HG03045 (cell line): ENCODE measurements at regions not wholly inside any gene's neighbourhood (a gene's known extent, or its start where the extent isn't known, plus 50 kb on each side); places are given as distances from the start of the nearest gene placed in this dataset.
A peak's percentile ranks its signal among the peaks of the same experiment; 100 is the strongest.
"Not testable (repeated sequence)": the region's sequence is repeated elsewhere in the genome, so short reads cannot be mapped to it uniquely, and the experiment has no call there.

ENCODE experiments used
- ATAC-seq: cut with Tn5 transposase; IDR thresholded peaks from one replicate; pipeline ENCODE4 v1.9.1; 2021; ENCODE audit warnings: mild to moderate bottlenecking, moderate library complexity; ENCODE audit not compliant: unreplicated experiment

- no peak for ATAC-seq
Observed at GRCh38 chr6:63476302-63476701, 96.0 kb upstream of the LOC128125822 start.

- no peak for ATAC-seq
Observed at GRCh38 chr6:63477422-63478040, 94.7 kb upstream of the LOC128125822 start.

GRCh38 chr6:63478734-63479133 lies 93.5 kb upstream of the LOC128125822 start:
- ATAC-seq, result no peak

- no peak for ATAC-seq
Observed at GRCh38 chr6:63486196-63486595, 86.1 kb upstream of the LOC128125822 start.

- no peak for ATAC-seq
Observed at GRCh38 chr6:63487103-63487813, 85.0 kb upstream of the LOC128125822 start.

DNA sequence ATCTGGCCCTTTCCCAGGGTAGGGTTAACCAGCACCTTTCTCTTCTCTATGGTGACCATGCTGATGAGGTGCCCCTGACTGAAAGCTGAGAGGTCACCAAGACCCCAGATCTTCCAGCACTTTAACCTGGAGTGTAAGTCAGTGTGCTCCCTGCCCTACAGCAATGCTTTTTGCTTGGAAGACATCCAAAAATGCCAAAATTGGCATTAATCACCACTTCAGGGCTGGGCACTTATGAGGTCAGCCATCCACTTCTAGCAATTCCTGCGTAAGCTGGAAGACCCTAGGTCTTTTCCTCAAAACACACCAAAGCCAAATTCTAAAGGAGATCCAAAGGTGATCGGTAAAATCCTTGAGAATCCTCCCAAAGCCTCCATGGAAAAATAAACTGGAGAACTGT lies 81.2 kb upstream of the LOC128125822 start:
- no peak for ATAC-seq

GRCh38 chr6:63492476-63492875 lies 79.8 kb upstream of the LOC128125822 start:
- no peak for ATAC-seq

DNA sequence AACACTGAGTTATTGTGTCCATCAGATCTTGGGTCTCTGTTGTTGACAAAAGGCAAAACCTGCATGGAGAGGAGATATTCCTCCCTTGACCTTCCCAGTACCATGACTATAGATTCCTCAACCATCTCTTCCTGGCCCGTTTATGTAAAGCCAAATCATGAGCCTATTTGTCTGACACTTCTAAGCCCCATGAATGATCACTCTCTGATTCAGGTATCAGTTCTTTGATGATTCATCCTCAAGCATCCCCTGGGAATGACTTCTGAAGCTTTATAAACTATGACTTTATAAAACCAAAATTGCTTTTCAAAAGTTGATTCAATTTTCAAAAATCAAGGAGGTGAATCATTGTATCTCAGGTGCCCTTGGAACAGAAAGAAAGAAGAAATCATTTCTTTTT lies 78.7 kb upstream of the LOC128125822 start:
- no peak for ATAC-seq

DNA sequence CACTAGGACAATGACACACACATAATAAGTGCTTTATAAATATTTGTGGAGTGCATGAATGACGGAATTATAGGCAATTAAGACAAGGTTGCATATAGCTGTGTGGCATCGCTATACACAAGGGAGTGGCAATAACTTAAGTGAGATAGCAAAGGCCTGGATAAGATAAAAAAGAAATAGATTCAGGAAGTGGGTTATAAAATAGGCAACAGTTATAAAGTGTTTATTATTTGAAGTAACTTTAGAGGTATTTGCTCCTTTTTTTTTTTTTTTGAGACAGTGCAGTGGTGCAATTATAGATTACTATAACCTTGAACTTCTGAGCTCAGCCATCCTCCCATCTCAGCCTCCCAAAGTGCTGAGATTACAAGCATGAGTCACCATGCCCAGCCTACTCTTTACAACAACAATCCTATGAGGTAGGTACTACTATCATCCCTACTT lies 75.9 kb upstream of the LOC128125822 start:
- ATAC-seq, result no peak

GRCh38 chr6:63502156-63502555 lies 70.1 kb upstream of the LOC128125822 start:
- no peak for ATAC-seq

DNA sequence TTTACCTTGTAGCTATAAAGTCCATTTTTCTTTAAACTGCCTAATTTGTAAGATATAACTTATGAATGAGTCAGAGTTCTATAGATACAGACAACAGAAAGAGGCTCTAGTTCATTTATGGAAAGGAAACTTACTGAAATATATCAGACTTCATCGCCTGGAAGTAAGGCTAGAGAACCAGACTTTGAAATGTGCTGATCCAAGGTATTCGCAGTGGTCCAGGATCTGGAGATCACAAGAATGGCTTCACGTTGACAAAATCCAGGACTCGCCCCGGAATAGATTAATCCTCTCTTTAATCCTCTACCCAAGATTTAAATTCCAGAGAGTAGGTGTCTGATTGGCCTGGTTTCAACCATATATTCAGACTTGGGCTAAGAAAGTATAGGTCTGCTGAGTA lies 69.1 kb upstream of the LOC128125822 start:
- no peak for ATAC-seq

DNA sequence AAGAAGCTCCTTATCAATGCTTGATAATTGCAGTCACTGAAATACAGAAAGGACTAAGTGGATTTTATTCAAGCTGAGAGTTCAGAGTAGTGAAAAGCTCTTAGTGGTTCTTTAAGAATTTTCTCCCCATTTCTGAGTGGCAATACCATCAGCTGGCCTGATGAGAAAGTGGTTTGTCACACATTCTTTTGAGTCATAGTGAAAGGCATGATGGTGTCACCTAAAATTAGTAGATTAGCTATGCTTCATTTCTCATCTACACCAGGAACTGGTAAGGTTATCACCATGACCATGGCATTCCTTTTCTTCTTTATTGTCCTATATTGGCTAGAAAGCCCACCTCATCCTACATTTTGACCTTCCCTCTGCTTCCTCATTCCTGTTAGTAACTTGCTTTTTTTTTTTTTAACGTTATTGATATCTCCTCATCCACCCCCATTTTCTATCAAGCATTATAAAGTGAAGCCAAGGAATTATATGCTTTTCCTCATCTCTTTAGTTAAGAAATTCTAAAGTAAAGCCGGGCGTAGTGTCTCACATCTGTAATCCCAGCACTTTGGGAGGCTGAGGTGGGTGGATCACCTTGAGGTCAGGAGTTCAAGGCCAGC lies 67.4 kb upstream of the LOC128125822 start:
- ATAC-seq, result peak; percentile 98

DNA sequence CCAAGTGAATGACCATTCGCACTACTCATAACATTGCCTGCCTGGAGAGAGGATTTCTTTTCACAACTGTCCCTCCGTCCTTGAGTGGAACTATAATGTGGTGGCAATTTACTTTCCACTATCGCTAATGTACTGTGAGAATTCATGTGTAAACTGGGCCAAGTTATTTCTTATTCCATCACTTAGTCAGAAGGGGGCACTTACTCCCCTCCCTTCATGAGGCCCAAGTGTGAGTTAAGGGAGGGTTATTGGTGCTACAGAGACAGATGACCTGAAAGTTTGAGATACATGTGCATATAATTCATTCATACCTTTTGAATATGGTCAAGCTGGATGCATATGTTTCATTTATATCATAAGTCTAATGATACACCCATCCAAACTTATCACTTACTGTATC lies 65.2 kb upstream of the LOC128125822 start:
- ATAC-seq, result no peak

- ATAC-seq, result no peak
Observed at GRCh38 chr6:63509652-63510352, 62.5 kb upstream of the LOC128125822 start.

GRCh38 chr6:63510353-63510686 lies 62.0 kb upstream of the LOC128125822 start:
- no peak for ATAC-seq

- ATAC-seq, result no peak
Observed at GRCh38 chr6:63510849-63511248, 61.4 kb upstream of the LOC128125822 start.

GRCh38 chr6:63514488-63515173 lies 57.6 kb upstream of the LOC128125822 start:
- ATAC-seq, result no peak

GRCh38 chr6:63515227-63515626 lies 57.1 kb upstream of the LOC128125822 start:
- not testable (repeated sequence) for ATAC-seq

DNA sequence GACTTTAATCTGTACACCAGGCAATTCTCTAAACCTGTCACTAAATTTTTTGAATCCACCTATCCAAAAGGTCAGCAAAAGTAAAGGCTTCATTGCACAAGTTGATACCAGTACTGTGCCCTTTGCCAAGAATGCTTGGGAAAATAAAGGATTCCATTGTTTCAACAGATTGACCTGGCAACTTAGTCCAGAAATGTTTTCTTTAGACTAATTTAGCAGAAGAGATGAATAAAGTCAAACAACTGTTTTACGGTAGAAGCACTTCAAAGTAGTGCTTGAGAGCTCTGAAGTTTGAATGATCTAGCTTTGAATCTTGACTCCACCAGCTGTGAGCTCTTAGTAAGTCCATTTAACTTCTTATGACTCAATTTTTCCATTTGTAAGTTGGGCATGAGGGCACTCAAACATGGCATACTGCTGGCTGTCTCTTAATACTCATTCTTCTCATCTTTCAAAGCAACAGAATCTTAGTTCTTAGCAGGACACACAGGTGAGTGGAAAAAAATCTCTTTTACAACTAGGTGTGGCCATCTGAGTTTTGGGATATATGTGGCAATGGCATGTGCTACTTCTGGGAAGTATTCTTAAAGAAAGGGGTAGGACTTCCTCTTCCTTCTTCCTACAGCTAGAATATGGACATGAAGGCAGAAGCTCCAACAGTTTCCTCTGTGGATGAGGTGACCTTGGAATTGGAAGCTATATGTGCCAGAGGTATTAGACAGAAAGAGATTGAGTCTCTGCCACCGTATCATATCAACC lies 55.9 kb upstream of the LOC128125822 start:
- ATAC-seq, result no peak

GRCh38 chr6:63517221-63517620 lies 55.1 kb upstream of the LOC128125822 start:
- no peak for ATAC-seq
